ENCODE measurements at regions not wholly inside any gene's neighbourhood (a gene's known extent, or its start where the extent isn't known, plus 50 kb on each side); places are given as distances from the start of the nearest gene placed in this dataset.

DNA sequence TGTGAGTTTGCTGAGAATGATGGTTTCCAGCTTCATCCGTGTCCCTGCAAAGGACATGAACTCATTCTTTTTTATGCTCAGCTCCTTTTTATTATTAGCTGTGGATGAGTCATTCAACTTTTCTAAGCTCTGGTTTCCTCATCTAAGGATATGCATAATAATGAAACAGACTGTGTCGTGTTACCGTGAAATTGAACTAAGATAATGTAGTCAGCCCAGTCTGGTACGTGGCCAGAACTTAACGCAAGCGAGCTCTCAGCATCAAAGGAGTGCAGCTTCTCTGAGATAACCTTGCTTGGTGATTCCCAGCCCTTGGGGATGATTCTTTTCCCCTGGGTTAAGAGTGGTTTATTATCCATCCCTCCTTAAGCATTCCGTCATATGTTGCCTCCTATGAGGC is 454.3 kb upstream of the EEF2KMT start:
- no peak for DNase-seq

DNA sequence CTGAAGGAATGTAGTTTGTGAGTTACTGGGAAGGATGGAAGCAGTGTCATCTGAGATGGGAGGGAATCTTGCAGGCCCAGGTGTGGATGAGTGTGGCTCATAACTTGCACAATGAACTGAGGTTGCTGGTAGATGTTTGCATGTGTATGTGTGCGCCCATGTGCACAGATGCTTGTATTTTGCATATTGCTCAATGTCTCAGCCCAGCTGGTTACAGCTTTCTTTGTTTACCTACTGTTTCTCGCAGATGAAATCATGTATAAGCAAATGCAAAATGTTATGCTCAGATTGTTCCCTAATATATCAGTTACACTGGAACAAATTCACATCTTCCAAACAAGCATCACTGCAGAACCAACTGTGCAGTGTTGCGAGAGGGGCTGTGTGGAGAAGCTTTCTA is 452.2 kb upstream of the EEF2KMT start:
- no peak for DNase-seq

DNA sequence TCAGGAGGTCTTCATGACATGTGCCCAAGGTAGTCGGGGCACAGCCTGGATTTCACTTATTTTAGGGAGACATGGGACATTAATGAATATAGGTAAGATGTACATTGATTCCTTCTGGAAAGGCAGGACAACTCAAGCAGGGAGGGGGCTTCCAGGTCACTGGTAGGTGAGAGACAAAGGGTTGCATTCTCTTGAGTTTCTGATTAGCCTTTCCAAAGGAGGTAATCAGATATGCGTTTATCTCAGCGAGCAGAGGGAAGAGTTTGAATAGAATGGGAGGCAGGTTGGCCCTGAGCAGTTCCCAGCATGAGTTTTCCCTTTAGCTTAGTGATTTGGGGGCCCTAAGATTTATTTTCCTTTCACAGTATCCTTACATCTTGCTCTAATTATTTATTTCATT is 443.8 kb upstream of the EEF2KMT start:
- no peak for DNase-seq

DNA sequence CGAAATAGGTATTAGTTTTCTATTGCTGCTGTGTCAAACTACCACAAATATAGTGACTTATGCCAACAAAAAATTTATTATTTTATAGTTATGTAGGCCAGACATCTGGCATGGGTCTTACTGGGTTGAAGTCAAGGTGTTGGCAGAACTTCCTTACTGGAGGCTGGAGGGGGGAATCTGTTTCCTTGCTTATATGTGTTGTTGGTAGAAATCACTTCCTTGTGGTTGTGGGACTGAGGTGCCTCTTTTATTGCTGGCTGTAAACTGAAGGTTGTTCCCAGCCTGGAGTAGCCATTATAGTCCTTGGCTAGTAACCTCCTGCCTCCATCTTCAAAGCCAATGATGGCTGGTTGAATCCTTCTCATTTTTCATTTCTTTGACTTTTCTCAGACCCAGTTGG is 439.8 kb upstream of the EEF2KMT start:
- DNase-seq = no peak

DNA sequence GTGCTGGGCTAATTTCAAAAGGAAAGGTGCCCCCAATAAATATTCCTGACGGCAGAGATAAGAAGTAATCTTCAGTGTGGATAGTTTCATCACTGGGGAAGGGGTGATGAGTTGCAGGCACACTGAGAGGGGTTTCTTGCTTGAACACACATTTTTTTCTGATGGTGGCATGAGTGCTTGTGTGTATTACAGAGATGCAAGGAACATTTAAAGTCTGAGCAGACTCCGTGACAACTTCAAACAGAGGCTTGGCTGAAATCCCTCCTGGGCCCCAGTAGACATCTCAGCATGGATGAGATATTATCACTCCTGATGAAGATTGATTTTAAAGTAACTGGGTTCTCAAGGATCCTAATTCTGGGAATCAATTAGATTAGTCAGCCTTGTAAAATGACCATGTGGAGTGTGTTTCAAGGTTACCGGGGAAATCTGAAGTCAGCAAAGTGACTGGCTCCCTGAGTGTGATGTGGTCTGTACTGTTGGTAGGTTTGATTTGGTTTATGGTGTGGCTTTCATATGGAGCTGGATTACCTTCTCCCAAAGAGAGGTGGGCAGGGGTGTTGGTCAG is 435.8 kb upstream of the EEF2KMT start:
- no peak for DNase-seq

DNA sequence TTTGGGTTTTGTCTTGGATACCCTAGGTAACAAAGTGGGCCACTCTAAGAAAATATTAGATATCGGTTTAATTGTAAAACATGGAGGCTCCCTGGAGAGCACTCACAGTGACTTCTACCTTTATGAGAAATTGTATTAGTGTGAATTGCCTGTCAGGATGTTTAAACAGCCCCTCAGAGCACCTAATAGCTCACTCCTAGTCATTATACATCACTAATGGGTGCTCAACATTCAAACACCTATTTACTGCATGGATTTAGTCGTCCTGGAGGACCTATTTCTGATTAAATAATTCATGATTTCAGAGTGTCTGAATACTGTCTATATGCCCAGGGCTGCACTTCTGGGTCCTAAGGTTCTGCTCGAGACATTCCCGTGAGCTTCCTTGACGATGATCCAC is 430.2 kb upstream of the EEF2KMT start:
- no peak for DNase-seq

DNA sequence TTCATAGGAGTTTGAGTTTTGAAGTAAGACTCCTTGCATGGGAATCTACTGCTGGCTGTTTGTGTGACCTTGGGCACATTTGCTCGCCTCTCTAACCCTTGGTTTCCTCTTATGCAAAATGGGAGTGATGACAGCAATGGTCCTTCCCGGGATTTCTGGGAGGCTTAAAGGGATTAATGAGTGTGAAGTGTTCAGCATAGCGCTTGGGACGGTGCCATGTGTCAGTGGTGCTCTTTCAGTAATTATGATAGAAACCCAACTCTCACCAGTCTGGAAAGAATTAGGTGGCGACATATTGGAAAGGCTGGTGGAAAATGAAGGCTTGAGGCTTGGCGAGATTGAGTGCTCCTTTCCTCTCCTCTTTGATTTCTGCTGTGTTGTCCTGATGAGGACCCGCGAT is 429.2 kb upstream of the EEF2KMT start:
- no peak for DNase-seq

DNA sequence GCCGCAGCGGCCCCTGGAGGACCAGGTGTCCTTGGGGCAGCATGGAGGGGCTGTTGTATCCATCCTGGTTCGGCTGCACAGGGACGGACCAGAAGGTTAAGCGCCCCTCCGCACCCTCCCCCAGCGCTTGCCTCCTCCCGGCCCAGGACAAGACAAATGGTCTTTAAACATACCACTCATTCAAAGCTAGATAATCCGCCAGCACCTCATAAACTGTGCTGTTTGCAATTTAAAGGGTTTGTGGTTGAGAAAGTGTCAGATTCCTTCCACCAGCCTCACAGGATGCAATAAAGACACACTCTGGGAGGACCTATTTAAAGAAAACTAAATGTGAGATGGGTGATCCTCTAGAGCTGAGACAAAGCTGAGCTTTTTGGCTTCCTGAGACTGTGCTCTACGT is 426.2 kb upstream of the EEF2KMT start:
- DNase-seq = no peak

DNA sequence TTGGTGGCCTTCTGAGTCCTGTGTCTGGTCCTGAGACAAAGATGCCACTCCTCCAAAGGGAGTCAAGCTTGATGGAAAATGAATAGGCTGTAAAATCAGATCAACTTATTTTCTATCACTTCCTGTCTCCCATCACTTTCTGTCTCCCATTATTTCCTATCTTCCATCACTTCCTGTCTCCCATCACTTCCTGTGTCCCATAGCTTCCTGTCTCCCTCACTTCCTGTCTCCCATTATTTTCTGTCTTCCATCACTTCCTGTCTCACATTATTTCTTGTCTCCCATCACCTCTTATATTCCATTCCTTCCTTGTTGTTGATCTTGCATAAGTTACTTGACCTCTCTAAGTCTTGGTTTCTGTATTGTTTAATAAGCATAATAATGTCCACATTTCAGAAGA is 418.5 kb upstream of the EEF2KMT start:
- DNase-seq = no peak

DNA sequence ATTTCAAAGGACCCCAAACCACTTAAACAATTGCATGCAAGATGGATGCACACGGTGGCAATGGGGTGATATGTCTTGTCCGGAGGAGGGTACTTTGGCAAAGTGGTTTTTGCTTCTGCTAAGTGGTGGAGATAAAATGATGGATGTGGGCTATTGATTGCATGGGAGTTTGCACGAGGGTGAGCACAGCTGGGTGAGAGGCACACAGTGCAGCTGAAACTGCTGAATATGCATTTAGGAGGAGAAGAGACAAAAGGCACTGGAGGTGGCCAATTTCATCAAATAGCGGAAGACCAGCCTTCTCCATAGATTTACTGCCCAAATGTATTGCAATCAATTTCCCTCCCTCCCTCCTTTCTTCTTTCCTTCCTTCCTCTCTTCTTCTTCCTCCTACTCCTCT is 414.4 kb upstream of the EEF2KMT start:
- DNase-seq = no peak

DNA sequence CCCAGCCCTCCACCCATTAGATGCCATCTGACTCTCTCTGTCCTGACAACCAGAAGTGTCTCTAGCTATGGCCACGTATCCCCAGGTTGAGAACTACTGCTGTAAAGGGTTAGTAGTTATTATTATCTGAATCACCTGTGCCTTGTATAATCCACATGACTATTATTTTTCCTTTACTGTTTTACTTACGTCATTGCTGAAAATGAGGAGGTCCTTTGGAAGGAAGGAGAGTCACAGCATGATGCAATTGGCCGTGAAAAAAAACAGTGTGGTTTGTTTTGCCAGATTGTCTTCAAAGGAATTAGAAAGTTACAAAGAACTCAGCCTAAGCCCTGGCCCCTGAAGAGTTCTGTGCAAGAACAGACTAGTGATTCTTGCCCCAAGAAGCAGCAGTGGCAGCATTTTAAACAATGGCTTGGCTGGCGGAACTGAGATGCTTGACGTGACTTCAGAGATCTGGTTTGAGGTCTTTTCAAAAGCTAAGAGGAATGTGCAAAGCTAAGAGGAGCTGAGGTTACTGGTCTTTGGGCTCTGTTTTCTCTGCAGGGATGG is 413.3 kb upstream of the EEF2KMT start:
- DNase-seq = no peak

DNA sequence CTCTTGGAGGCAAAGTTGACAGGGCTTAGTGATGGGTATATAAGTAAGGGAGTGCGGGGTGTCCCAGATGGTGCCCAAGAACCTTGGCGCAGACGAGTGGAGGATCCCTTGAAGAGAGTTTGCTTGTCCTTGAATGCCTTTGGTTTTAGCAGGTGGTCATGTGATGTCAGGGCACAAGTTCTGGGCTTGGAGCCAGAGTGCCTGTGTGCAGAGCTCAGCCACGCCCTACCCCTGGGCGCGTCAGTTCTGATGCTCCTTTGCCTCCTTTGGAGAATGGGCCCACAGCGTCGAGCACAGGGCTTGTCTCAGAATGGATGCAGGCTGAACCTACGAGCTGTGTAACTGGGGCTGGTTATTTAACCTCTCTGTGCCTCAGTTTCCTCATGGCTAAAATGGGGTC is 412.2 kb upstream of the EEF2KMT start:
- no peak for DNase-seq

DNA sequence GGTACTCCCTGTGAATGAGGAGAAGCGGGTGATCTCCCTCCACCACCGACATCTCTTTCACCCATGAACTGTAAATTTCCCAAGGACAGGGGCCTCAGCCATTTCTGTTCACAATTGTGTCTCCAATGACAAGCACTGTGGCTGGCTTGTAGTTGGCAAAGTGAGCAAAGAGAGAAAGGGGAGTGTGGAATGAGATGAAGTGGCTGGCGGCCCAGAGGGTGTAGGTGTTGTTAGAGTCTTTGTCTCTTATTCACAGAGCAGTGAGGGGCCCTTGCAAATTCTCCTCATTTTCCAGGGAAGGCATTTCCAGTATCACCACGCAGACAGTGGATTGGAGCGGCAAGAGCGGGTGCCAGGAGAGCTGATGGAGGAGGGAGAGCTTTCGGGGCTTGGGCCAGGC is 411.7 kb upstream of the EEF2KMT start:
- no peak for DNase-seq

DNA sequence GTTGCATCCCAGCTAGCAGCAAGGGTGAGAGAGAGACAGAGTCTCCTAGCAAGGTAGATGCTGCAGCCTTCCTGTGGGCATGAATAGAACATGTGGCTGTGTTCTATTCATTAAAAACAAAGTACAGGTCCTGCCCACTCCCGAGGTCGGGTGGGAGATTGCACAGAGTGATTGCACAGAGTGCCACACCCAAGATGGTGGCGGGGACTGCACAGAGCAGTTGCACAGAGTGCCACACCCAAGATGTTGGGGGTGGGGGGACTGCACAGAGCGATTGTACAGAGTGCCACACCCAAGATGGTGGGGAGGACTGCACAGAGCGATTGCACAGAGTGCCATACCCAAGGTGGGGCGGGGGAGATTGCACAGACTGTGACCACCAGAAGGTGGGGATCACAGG is 410.8 kb upstream of the EEF2KMT start:
- no peak for DNase-seq

DNA sequence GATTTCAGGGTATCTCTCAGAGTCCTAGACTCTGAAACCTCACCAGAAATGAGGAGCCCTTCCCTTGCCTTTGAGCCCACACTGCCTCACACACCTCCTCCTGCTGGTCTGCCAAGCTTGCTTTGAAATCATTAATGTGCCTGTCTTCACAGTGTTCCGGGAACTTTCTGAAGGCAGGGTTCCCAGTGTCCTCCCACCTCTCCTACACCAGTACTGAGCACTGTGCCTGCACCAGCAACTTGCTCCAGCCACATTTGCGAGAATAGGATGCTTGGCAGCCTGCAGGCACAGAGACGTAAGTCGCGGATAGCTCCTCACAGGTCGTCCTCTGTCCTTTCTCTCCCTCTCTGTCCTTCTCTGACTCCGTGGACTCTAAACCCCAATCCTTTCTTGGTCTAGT is 408.4 kb upstream of the EEF2KMT start:
- DNase-seq = no peak

DNA sequence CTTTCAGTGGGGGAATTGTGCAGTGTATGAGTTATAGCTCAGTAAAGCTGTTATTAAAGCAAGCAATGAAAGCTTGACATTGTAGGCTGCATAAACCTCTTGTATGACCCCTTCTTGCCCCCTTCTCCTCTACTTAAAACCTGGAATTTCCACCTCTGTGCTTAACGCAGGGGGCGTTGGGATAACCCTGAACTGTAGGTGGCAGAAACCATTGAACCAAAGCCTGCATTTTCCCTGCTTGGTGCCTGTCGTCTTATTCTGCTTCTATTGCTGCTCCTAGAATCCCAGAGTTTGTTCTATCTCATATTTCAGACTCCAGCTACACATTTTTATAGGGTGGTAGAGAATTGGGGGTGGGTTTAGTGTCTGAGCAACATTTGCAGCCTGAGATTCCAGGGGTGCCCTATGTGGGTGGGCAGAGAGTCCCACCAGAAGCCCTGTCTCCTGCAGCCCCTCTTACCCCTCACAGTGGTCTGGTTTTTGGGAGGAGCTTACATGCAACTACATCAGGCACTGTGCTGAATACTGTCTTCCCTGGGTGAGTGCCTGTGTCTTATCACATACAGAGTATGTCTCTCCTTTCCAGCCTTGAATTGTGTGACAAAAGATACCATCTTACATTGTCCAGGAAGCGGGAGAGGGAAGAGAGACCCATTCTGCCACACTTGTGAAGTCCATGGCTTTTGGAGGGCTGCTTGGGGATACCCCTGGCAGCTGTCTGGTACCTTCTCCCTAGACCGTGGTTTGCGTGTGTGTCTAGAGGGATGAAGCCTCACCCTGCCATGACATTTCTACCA is 407.7 kb upstream of the EEF2KMT start:
- no peak for DNase-seq

DNA sequence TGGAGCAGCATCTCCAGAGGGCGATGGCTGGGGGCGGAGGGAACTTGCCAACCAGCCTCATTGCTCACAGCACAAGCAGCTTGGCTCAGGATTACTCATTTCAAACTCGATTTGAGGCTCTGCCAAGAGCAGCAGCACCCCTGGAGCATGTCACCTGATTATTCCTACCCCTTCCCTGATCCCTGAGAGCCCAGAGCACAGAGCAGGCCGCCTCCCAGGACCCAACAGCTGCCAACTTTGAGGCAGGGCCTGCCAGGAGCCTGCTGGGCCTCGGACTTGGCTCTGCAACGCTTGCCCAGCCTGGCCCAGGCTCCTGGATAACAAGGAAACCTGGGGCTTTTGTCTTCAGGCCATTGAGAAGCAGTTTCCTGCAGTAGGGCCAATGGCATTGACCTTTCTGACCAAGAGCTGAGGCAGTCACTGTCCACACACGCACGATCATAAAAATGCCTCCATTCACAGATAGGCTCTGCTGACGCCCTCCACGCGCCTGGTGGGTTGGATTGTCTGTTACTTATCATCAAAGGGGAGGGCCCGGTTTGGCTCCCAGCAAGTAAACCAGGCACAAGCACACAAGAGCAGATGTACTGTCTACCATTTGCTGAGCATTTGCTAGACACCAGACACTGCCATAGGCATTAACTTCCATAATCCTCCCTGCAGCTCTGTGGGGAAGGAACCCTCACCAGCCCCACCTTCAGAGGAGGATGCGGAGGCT is 406.6 kb upstream of the EEF2KMT start:
- DNase-seq = no peak

DNA sequence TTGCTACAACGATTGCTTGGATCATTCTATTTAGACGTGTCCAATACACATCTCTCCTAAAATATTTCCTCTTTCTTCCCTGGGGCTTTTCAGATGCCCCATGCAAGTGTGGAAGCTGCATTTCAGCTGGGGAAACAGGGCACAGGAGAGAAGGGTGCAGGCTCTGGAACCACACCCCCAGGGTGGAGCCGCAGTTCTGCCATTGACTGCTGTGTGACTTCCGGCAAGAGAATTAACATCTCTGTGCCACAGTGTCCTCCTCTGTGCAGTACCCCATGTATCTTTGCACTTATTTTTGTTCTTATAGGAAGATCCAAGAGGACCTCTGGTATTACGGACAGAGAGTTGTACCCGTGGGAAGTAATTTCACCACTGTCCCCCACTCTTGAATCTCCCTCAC is 405.3 kb upstream of the EEF2KMT start:
- no peak for DNase-seq

DNA sequence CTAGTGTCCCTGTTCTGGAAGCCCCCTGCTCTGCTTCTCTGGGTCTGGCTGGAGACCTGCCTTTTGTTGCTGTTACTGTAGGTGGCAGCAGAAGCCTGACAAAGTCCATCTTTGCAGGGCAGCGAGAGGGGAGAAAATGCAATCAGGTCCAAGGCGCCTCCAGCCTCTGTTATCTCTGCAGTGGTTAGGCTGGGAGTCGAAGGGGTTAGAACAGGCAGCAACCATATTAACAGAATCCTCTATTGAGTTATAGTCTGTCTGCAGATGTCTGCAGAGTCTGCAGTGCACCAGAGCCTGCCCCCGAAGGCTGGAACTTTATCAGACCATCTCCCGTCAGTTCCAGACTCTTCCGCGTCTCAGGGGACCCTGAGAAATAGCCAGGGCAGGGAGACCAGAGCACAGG is 404.9 kb upstream of the EEF2KMT start:
- DNase-seq = peak; percentile 18

DNA sequence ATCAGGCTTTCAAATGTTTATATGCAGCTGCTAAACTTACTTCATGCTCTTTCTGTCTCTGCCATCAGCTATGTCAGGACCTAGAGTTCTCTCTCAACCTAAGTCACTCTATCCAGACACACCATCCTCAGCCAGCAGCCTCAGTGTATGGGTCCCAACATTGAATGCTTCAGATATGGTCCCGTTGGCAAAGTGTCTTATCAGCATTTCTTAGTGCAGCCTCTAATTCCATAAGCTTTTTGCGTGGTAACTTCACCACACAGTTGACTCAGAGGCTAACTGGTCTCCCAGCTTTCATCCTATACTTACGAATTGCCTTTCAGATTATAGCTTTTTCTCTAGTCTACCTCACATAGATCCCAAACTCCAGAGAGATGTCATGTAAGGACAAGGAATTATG is 402.9 kb upstream of the EEF2KMT start:
- DNase-seq = no peak

DNA sequence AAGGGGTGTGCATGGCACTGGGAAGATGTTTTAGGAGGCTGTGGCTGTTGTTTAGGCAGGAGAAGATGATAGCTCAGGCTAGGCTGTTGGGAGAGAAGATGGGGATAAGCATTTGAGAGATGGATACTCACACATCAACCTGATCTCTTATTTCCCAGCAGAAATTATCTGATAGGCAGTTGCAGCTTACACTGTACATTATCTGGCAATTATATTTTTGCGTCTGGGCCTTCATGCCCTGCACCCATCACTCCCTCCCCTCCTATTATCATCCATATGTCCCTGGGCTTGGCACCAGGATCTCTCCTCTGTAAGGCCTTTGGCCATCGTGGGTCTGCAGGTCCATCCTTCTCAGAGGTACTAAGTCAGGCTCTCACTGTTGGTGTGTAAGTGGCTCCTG is 401.0 kb upstream of the EEF2KMT start:
- DNase-seq = no peak

DNA sequence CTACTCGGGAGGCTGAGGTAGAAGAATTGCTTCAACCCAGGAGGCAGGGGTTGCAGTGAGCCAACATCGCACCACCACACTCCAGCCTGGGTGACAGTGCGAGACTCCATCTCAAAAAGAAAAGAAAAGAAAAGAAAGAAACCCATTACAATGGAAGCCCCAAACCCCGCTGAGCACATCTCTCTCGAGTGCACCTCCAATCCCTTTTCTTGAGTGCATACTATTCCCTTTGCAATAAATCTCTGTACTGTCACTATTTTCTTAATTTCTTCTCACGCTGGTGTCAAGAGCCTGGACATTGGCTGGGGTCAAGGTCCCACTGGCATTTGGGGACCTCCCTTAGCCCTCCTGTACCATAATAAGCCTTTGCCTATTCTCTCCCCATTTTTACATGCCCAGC is 398.4 kb upstream of the EEF2KMT start:
- DNase-seq = no peak

DNA sequence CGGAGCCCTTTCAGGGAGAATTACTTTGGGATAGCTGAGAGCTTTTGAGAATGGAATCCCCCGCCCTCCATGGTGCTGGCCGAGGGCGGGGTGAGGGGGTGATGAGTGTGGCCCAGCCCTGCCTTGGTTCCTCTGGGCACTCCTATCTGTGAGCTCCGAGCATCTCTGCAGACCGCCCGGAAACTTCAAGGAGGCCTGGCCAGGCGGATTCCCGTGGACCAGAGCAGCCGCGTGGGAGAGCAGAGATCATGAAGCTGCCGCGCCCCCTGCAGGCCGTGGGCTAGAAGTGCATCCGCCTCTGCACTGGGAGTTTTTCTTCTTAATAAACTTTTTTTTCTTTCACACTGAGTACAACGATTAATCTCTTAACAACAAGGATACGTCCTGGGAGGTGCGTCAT is 392.9 kb upstream of the EEF2KMT start:
- peak; percentile 32 for DNase-seq

DNA sequence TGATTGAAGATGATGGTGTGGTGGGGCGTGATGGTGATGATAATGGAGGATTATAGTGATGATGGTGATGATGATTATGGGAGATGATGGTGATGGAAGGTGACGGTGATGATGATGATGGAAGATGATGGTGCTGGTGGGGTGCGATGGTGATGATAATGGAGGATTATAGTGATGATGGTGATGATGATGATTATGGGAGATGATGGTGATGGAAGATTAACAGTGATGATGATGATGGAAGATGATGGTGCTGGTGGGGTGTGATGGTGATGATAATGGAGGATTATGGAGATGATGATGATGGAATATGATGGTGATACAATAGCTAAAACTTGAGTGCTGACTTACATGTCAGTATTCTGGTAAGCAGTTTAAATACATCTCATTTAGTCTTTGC is 391.0 kb upstream of the EEF2KMT start:
- DNase-seq = no peak

Measured in DMS53 (cell line).